GM04503 (cell line): ENCODE measurements at regions not wholly inside any gene's neighbourhood (a gene's known extent, or its start where the extent isn't known, plus 50 kb on each side); places are given as distances from the start of the nearest gene placed in this dataset.
A peak's percentile ranks its signal among the peaks of the same experiment; 100 is the strongest.
"Not testable (repeated sequence)": the region's sequence is repeated elsewhere in the genome, so short reads cannot be mapped to it uniquely, and the experiment has no call there.

Source experiments
- DNase-seq: peaks from one replicate; pipeline ENCODE4 v3.0.0-alpha.2; 2012; ENCODE audit warnings: low read depth

- not testable (repeated sequence) for DNase-seq
These were observed 80.7 kb downstream of the SPTSSA start for GRCh38 chr14:34381304-34381703.

GRCh38 chr14:34380471-34380845 lies 81.6 kb downstream of the SPTSSA start:
- no peak for DNase-seq

- no peak for DNase-seq
These were observed 82.1 kb downstream of the SPTSSA start for GRCh38 chr14:34379816-34380470.

- no peak for DNase-seq
These were observed 85.3 kb downstream of the SPTSSA start for GRCh38 chr14:34376649-34377267.

- no peak for DNase-seq
These were observed 86.9 kb downstream of the SPTSSA start for GRCh38 chr14:34374998-34375740.

- DNase-seq: no peak
These were observed 88.8 kb downstream of the SPTSSA start for GRCh38 chr14:34373191-34373590.

- no peak for DNase-seq
These were observed 89.3 kb downstream of the SPTSSA start for GRCh38 chr14:34372786-34373185.

- no peak for DNase-seq
These were observed 92.4 kb downstream of the SPTSSA start for GRCh38 chr14:34369648-34370030.

GRCh38 chr14:34368971-34369647 lies 92.9 kb downstream of the SPTSSA start:
- no peak for DNase-seq

- peak; percentile 42 for DNase-seq
These were observed 93.7 kb downstream of the SPTSSA start for GRCh38 chr14:34368115-34368970.

GRCh38 chr14:34365309-34365915 lies 96.6 kb downstream of the SPTSSA start:
- no peak for DNase-seq

GRCh38 chr14:34364201-34364600 lies 97.8 kb downstream of the SPTSSA start:
- no peak for DNase-seq

- DNase-seq: no peak
These were observed 98.3 kb downstream of the SPTSSA start for GRCh38 chr14:34363733-34364134.

GRCh38 chr14:34362641-34363251 lies 99.3 kb downstream of the SPTSSA start:
- DNase-seq: no peak

- DNase-seq: no peak
These were observed 100.5 kb downstream of the SPTSSA start for GRCh38 chr14:34361504-34362011.

- no peak for DNase-seq
These were observed 102.5 kb downstream of the SPTSSA start for GRCh38 chr14:34359420-34360117.

- no peak for DNase-seq
These were observed 105.8 kb downstream of the SPTSSA start for GRCh38 chr14:34356264-34356654.

- peak; percentile 51 for DNase-seq
These were observed 106.3 kb downstream of the SPTSSA start for GRCh38 chr14:34355584-34356263.

- no peak for DNase-seq
These were observed 107.5 kb downstream of the SPTSSA start for GRCh38 chr14:34354556-34354955.
